ENCODE measurements at regions not wholly inside any gene's neighbourhood (a gene's known extent, or its start where the extent isn't known, plus 50 kb on each side); places are given as distances from the start of the nearest gene placed in this dataset.
A peak's percentile ranks its signal among the peaks of the same experiment; 100 is the strongest.
"Not testable (repeated sequence)": the region's sequence is repeated elsewhere in the genome, so short reads cannot be mapped to it uniquely, and the experiment has no call there.

GRCh38 chr3:154926721-154927120 lies 153.4 kb upstream of the MME start:
- TF ChIP-seq CTCF (IDR thresholded peaks at IDR 0.05) = no peak
- DNase-seq (ENCODE audit: extremely low spot score, unreplicated experiment) = no peak
- H3K9me3 Mint-ChIP-seq (ENCODE audit: unreplicated experiment) = no peaks in the 10 kb centered on the region

GRCh38 chr3:154921351-154921750 lies 158.8 kb upstream of the MME start:
- Mint-ChIP-seq H3K4me3 (ENCODE audit: unreplicated experiment) (no peak overlapping the region), H3K4me1 (ENCODE audit: unreplicated experiment) (no peaks in the 10 kb centered on the region), H3K9me3 (ENCODE audit: unreplicated experiment) (no peaks in the 10 kb centered on the region), H3K36me3 (ENCODE audit: unreplicated experiment) (no peaks in the 10 kb centered on the region), H3K27me3 (ENCODE audit: unreplicated experiment) (no peaks in the 10 kb centered on the region), H3K27ac (ENCODE audit: unreplicated experiment) (no peak overlapping the region)
- DNase-seq (ENCODE audit: extremely low spot score, unreplicated experiment) = no peak
- no peak for TF ChIP-seq CTCF (IDR thresholded peaks at IDR 0.05)

More at GRCh38 chr3:154926721-154927120, 153.4 kb upstream of the MME start:
- H3K4me3 Mint-ChIP-seq (ENCODE audit: unreplicated experiment) = no peak overlapping the region
- H3K36me3 Mint-ChIP-seq (ENCODE audit: unreplicated experiment) = no peaks in the 10 kb centered on the region
- no peak overlapping the region for H3K27ac Mint-ChIP-seq (ENCODE audit: unreplicated experiment)
- peaks cover 10% of the 10 kb centered on the region for H3K4me1 Mint-ChIP-seq (ENCODE audit: unreplicated experiment)
- no peaks in the 10 kb centered on the region for H3K27me3 Mint-ChIP-seq (ENCODE audit: unreplicated experiment)

DNA sequence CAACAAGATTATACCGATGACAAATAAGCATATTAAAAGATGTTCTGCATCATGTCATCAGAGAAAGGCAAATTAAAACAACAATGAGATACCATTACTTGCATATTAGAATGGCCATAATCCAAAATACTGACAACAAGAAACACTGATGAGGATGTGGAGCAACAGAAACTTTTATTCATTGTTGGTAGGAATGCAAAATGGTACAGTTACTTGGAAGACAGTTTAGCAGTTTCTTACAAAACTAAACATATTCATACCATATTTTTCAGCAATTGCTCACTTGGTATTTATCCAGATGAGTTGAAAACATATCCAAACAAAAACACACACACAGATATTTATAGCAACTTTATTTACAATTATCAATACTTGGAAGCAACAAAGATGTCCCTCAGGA lies 160.9 kb upstream of the MME start:
- H3K9me3 Mint-ChIP-seq (ENCODE audit: unreplicated experiment) = peaks cover 4% of the 10 kb centered on the region
- no peak for TF ChIP-seq CTCF (IDR thresholded peaks at IDR 0.05)
- H3K36me3 Mint-ChIP-seq (ENCODE audit: unreplicated experiment) = no peaks in the 10 kb centered on the region
- H3K27me3 Mint-ChIP-seq (ENCODE audit: unreplicated experiment) = no peaks in the 10 kb centered on the region
- no peak for DNase-seq (ENCODE audit: extremely low spot score, unreplicated experiment)
- H3K4me1 Mint-ChIP-seq (ENCODE audit: unreplicated experiment) = no peaks in the 10 kb centered on the region
- H3K27ac Mint-ChIP-seq (ENCODE audit: unreplicated experiment) = no peak overlapping the region
- H3K4me3 Mint-ChIP-seq (ENCODE audit: unreplicated experiment) = no peak overlapping the region

DNA sequence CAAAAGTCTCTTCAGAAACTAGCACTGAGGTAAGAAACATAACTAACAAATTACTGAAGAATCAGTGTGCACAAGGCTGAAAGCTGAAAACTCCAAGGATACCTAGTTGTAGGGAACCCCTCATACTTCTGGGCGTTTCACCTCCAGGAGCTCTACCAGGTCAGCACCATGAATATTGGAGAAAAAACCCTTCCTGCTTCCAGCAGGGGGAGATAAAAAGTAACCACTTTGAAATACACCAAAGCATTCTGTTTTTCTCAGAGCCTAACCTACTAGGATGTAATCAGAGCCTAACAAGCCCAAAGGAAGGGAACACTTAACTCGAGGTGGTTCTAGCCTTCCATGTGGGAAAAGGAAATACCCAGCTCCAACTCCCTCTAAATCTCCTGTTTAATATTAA lies 175.8 kb upstream of the MME start:
- Mint-ChIP-seq H3K4me3 (ENCODE audit: unreplicated experiment) (no peak overlapping the region), H3K9me3 (ENCODE audit: unreplicated experiment) (no peaks in the 10 kb centered on the region), H3K4me1 (ENCODE audit: unreplicated experiment) (peaks cover under 1% of the 10 kb centered on the region), H3K36me3 (ENCODE audit: unreplicated experiment) (no peaks in the 10 kb centered on the region), H3K27me3 (ENCODE audit: unreplicated experiment) (peaks cover 2% of the 10 kb centered on the region), H3K27ac (ENCODE audit: unreplicated experiment) (no peak overlapping the region)
- peak; percentile 52 for TF ChIP-seq CTCF (IDR thresholded peaks at IDR 0.05)
- no peak for DNase-seq (ENCODE audit: extremely low spot score, unreplicated experiment)

DNA sequence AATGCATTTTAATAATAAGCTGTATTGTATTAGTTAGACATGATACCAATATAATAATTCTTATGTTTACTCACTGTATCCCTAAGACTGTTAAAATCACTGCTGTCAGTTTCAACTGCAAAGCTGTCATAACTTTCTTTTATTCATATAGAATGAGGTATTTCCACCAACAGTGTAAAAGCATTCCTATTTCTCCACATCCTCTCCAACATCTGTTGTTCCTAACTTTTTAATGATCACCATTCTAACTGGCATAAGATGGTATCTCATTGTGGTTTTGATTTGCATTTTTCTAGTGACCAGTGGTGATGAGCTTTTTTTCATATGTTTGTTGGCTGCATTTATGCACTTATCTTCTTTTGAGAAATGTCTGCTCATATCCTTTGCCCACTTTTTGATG lies 177.6 kb upstream of the MME start:
- H3K4me3 Mint-ChIP-seq (ENCODE audit: unreplicated experiment); H3K27me3 Mint-ChIP-seq (ENCODE audit: unreplicated experiment); H3K36me3 Mint-ChIP-seq (ENCODE audit: unreplicated experiment); H3K27ac Mint-ChIP-seq (ENCODE audit: unreplicated experiment); DNase-seq (ENCODE audit: extremely low spot score, unreplicated experiment); H3K9me3 Mint-ChIP-seq (ENCODE audit: unreplicated experiment): not testable (repeated sequence)
- peaks cover 10% of the 10 kb centered on the region for H3K4me1 Mint-ChIP-seq (ENCODE audit: unreplicated experiment)

GRCh38 chr3:154901278-154901677 lies 178.8 kb upstream of the MME start:
- Mint-ChIP-seq H3K4me3 (ENCODE audit: unreplicated experiment) (no peak overlapping the region), H3K36me3 (ENCODE audit: unreplicated experiment) (no peaks in the 10 kb centered on the region), H3K27ac (ENCODE audit: unreplicated experiment) (no peak overlapping the region), H3K4me1 (ENCODE audit: unreplicated experiment) (peaks cover 10% of the 10 kb centered on the region), H3K27me3 (ENCODE audit: unreplicated experiment) (peaks cover 2% of the 10 kb centered on the region), H3K9me3 (ENCODE audit: unreplicated experiment) (peaks cover 4% of the 10 kb centered on the region)
- DNase-seq (ENCODE audit: extremely low spot score, unreplicated experiment) = no peak
- no peak for TF ChIP-seq CTCF (IDR thresholded peaks at IDR 0.05)
